ENCODE measurements at regions not wholly inside any gene's neighbourhood (a gene's known extent, or its start where the extent isn't known, plus 50 kb on each side); places are given as distances from the start of the nearest gene placed in this dataset.

DNA sequence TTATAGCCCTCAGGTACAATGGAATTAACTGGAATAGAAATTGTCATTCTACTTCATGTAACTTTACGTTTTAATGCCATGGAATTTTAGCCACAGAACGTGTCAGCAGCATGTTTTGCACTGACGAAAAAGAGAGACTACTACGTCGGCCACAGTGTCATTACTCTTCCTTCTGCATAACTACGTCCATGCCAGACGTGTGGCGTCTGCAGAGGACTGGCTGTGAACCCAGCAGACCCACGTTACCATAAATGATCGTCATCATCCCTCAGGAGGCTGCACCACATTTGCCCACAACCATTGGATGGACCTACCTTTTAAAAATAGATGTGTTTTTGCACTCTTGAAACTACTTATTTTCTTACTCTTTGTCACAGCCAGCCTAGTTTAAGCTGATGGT is 63.8 kb upstream of the ATG10 start:
- no peak for TF ChIP-seq CTCF (IDR thresholded peaks at IDR 0.05)
- TF ChIP-seq EZH2 (IDR thresholded peaks at IDR 0.05; ENCODE audit: borderline replicate concordance, insufficient read depth, low read depth, low read length, poor library complexity, severe bottlenecking) = no peak

Data from B cell (primary cell).